ENCODE measurements at regions not wholly inside any gene's neighbourhood (a gene's known extent, or its start where the extent isn't known, plus 50 kb on each side); places are given as distances from the start of the nearest gene placed in this dataset.

DNA sequence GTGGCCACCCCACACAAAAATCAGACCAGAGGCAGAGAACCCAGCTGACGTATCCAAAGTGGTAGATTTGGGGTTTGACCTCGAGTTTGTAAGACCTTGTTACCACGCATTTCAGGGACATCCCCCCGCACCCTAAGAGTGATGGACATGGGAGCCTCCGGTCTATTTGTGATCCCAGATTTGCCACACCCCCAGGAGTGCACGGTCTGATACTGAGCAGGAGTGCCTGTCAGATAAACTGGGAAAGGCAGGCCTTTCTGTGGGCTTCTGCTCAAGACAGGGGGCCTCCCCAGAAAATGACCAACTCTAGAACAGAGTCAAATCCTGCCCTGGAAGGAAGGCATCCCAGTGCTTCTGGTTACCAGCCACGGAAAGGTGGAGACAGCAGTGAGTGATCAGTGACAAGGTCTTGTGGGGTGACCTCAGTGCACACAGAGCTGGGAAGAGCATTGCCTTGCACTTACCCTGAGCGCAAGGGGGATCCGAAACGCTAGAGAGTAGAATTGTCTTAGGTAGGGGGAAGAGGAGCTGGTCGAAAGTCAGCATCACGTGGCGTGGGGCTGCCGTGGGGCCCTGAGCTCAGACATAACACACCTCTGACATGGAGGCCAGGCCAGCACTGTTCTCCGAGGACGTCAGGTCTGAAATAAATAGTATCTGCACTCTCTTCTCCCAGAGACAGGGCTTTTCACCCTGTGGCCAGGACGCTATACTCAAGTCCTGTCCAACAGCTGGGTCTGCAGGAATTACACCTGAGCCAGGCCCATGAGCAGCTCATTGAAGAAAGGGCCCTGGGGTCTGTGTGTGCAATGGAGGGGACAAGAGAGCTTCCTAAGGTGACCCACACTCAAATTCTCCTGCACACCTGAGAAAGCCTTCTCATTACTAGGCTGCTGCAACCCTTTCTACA, 242.4 kb upstream of the SALL3 start:
- Mint-ChIP-seq H3K27me3 (peaks cover 4% of the 10 kb centered on the region), H3K4me1 (no peaks in the 10 kb centered on the region), H3K36me3 (no peaks in the 10 kb centered on the region), H3K9me3 (peaks cover 0 to 2% (median 0%) of the 10 kb centered on the region in 7 donors), H3K27ac (no peak overlapping the region), H3K4me3 (no peak overlapping the region)
- no peak overlapping the region for H3K4me3 ChIP-seq (ENCODE audit: low read depth, low read length)
- DNase-seq, result no peak
- no peak overlapping the region for H3K27ac ChIP-seq (ENCODE audit: insufficient read depth, low read length, poor library complexity, severe bottlenecking)
- no peaks in the 10 kb centered on the region for H3K9me3 ChIP-seq (ENCODE audit: control insufficient read depth in 2 of 2, low read length in 2 of 2)
- no peak for ATAC-seq (ENCODE audit: low read depth in 2 of 2)
- H3K4me1 ChIP-seq (ENCODE audit: control insufficient read depth, insufficient read depth, low read length, poor library complexity, severe bottlenecking), result no peaks in the 10 kb centered on the region
- no peaks in the 10 kb centered on the region for H3K27me3 ChIP-seq (ENCODE audit: control insufficient read depth, insufficient read depth, low read length)
- H3K36me3 ChIP-seq (ENCODE audit: control insufficient read depth, insufficient read depth, low read length), result no peaks in the 10 kb centered on the region

DNA sequence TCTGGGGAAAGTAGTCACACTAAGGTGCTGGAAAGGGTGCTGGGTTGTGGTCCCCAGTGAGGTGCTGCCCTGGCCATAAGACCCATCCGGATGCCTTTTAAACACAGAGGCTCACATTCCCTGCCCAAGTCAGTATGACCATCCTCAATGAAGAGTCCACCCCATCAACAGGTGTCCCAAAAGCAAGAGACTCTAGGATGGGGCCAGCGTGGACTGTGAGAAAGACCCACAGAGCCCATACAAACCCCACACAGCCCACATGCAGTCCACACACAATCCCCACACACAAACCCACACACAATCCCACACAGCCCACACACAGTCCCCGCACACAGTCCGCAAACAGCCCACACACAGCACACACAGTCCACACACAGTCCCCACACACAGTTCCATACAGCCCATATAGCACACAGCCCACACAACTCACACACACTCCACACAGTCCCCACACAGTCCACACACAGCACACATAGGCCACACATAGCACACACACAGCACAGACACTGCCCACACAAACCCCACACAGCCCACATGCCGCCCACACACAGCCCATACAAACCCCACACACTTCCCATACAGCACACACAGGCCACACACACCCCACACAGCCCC, 241.4 kb upstream of the SALL3 start:
- H3K27me3 ChIP-seq (ENCODE audit: control insufficient read depth, insufficient read depth, low read length), result no peaks in the 10 kb centered on the region
- no peak overlapping the region for H3K4me3 Mint-ChIP-seq
- H3K36me3 ChIP-seq (ENCODE audit: control insufficient read depth, insufficient read depth, low read length), result no peaks in the 10 kb centered on the region
- H3K27ac Mint-ChIP-seq, result no peak overlapping the region
- DNase-seq (no peak), ATAC-seq (ENCODE audit: low read depth in 2 of 2) (no peak)
- no peak overlapping the region for H3K27ac ChIP-seq (ENCODE audit: insufficient read depth, low read length, poor library complexity, severe bottlenecking)
- no peaks in the 10 kb centered on the region for H3K36me3 Mint-ChIP-seq
- no peak overlapping the region for H3K4me3 ChIP-seq (ENCODE audit: low read depth, low read length)
- no peaks in the 10 kb centered on the region for H3K9me3 ChIP-seq (ENCODE audit: control insufficient read depth in 2 of 2, low read length in 2 of 2)
- no peaks in the 10 kb centered on the region for H3K4me1 Mint-ChIP-seq
- peaks cover 4% of the 10 kb centered on the region for H3K27me3 Mint-ChIP-seq
- no peaks in the 10 kb centered on the region for H3K4me1 ChIP-seq (ENCODE audit: control insufficient read depth, insufficient read depth, low read length, poor library complexity, severe bottlenecking)
- H3K9me3 Mint-ChIP-seq, result peaks cover 0 to 2% (median 0%) of the 10 kb centered on the region in 7 donors

GRCh38 chr18:78739115-78739514, 240.5 kb upstream of the SALL3 start:
- no peak overlapping the region for H3K4me3 ChIP-seq (ENCODE audit: low read depth, low read length)
- no peaks in the 10 kb centered on the region for H3K27me3 ChIP-seq (ENCODE audit: control insufficient read depth, insufficient read depth, low read length)
- DNase-seq (no peak), ATAC-seq (ENCODE audit: low read depth in 2 of 2) (no peak)
- H3K36me3 ChIP-seq (ENCODE audit: control insufficient read depth, insufficient read depth, low read length), result no peaks in the 10 kb centered on the region
- Mint-ChIP-seq H3K27me3 (peaks cover 4% of the 10 kb centered on the region), H3K4me3 (no peak overlapping the region), H3K4me1 (no peaks in the 10 kb centered on the region), H3K9me3 (peaks cover 0 to 2% (median 0%) of the 10 kb centered on the region in 7 donors), H3K27ac (no peak overlapping the region), H3K36me3 (no peaks in the 10 kb centered on the region)
- no peaks in the 10 kb centered on the region for H3K4me1 ChIP-seq (ENCODE audit: control insufficient read depth, insufficient read depth, low read length, poor library complexity, severe bottlenecking)
- no peak overlapping the region for H3K27ac ChIP-seq (ENCODE audit: insufficient read depth, low read length, poor library complexity, severe bottlenecking)
- no peaks in the 10 kb centered on the region for H3K9me3 ChIP-seq (ENCODE audit: control insufficient read depth in 2 of 2, low read length in 2 of 2)

DNA sequence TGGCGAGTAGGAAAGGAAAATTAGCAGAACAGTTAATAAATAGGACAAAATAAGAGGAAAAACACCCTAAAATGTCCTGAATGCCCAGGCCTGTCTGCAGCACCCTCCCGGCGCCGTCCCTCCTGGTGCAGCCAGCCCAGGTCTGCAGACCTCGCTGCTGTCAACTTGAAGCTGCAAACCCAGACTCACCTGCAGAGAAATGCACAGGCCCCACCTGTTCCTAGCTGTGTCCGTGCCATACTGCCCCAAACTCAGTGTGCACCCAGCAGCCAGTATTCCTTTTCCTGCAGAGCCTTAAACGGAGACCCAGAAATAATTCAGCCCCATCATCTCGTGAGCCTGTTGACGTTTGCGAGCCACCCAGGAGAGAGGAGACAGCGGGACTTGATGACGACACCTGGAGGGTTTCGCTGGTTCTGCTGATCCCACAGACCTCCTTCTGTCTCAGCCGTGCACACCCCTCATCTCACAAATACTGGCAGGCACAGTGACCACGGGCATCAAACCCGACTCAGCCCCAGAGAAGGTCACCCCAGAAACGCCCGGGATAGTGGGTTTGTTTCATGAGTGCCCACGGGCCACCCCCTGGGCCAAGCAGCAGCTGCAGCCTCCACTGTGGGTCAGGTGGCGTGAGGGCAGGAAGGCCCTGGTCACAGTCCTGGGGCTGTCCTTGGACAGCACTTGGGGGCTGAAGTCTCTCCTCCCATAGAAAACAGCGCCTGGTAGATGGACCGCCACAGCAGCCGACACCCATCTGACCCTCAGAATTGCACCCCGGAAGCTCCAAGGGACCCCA, 239.5 kb upstream of the SALL3 start:
- Histone ChIP-seq H3K4me3 (ENCODE audit: low read depth, low read length) (no peak overlapping the region), H3K27ac (ENCODE audit: insufficient read depth, low read length, poor library complexity, severe bottlenecking) (no peak overlapping the region), H3K9me3 (ENCODE audit: control insufficient read depth in 2 of 2, low read length in 2 of 2) (no peaks in the 10 kb centered on the region), H3K4me1 (ENCODE audit: control insufficient read depth, insufficient read depth, low read length, poor library complexity, severe bottlenecking) (no peaks in the 10 kb centered on the region), H3K27me3 (ENCODE audit: control insufficient read depth, insufficient read depth, low read length) (no peaks in the 10 kb centered on the region), H3K36me3 (ENCODE audit: control insufficient read depth, insufficient read depth, low read length) (no peaks in the 10 kb centered on the region)
- ATAC-seq (ENCODE audit: low read depth in 2 of 2), result no peak
- H3K36me3 Mint-ChIP-seq, result no peaks in the 10 kb centered on the region
- H3K27me3 Mint-ChIP-seq, result peaks cover 4% of the 10 kb centered on the region
- no peak overlapping the region for H3K4me3 Mint-ChIP-seq
- no peaks in the 10 kb centered on the region for H3K4me1 Mint-ChIP-seq
- no peak for DNase-seq
- no peak overlapping the region for H3K27ac Mint-ChIP-seq
- peaks cover 0 to 2% (median 0%) of the 10 kb centered on the region in 7 donors for H3K9me3 Mint-ChIP-seq

GRCh38 chr18:78740876-78741275, 238.7 kb upstream of the SALL3 start:
- Histone ChIP-seq H3K36me3 (ENCODE audit: control insufficient read depth, insufficient read depth, low read length) (no peaks in the 10 kb centered on the region), H3K9me3 (ENCODE audit: control insufficient read depth in 2 of 2, low read length in 2 of 2) (no peaks in the 10 kb centered on the region), H3K4me1 (ENCODE audit: control insufficient read depth, insufficient read depth, low read length, poor library complexity, severe bottlenecking) (no peaks in the 10 kb centered on the region), H3K27me3 (ENCODE audit: control insufficient read depth, insufficient read depth, low read length) (no peaks in the 10 kb centered on the region), H3K4me3 (ENCODE audit: low read depth, low read length) (no peak overlapping the region), H3K27ac (ENCODE audit: insufficient read depth, low read length, poor library complexity, severe bottlenecking) (no peak overlapping the region)
- Mint-ChIP-seq H3K36me3 (no peaks in the 10 kb centered on the region), H3K27me3 (peaks cover 4% of the 10 kb centered on the region), H3K27ac (no peak overlapping the region), H3K9me3 (peaks cover 0 to 2% (median 0%) of the 10 kb centered on the region in 7 donors), H3K4me3 (no peak overlapping the region), H3K4me1 (no peaks in the 10 kb centered on the region)
- ATAC-seq (ENCODE audit: low read depth in 2 of 2) (no peak), DNase-seq (no peak)

DNA sequence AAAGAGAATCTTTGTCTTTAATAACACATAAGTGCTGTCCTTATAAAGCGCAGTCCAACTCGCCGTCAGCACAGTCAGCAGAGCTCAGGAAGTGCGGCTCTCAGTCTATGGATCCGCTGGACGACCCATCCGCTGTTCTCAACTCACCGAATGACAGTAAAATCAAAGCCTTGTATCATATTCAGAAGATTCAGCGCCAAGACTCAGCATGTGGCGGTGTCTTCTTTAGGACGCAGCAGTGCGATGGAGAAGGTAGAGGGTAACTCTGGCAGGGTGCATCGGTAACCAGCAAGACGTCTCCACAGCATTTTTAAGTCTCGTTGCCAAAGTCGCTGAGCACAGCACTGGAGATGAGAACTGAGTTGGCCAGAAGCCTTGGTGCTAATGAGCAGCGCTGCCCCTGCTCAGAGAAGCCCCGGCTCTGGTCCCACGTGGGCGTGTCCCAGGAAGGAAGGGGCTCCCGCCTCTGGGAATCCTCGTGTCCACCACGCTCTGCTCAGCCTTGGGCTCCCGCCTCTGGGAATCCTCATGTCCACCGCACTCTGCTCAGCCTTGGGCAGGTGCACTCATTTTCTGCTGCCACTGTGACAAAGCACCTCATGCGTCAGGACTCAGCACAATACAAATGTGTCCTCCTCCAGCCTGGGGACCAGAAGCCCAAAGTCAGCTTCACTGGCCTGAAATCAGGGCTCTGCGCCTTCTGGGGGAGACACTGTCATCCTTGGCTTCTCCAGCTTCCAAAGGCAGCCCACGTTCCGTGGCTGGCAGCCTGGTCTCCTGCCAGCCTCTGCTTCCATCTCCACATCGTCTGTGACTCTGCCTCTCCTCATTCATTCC, 238.0 kb upstream of the SALL3 start:
- Mint-ChIP-seq H3K4me3 (no peak overlapping the region), H3K27ac (no peak overlapping the region), H3K36me3 (no peaks in the 10 kb centered on the region), H3K9me3 (peaks cover 0 to 2% (median 0%) of the 10 kb centered on the region in 7 donors), H3K27me3 (peaks cover 4% of the 10 kb centered on the region), H3K4me1 (no peaks in the 10 kb centered on the region)
- Histone ChIP-seq H3K4me1 (ENCODE audit: control insufficient read depth, insufficient read depth, low read length, poor library complexity, severe bottlenecking) (no peaks in the 10 kb centered on the region), H3K27ac (ENCODE audit: insufficient read depth, low read length, poor library complexity, severe bottlenecking) (no peak overlapping the region), H3K9me3 (ENCODE audit: control insufficient read depth in 2 of 2, low read length in 2 of 2) (no peaks in the 10 kb centered on the region), H3K36me3 (ENCODE audit: control insufficient read depth, insufficient read depth, low read length) (no peaks in the 10 kb centered on the region), H3K4me3 (ENCODE audit: low read depth, low read length) (no peak overlapping the region), H3K27me3 (ENCODE audit: control insufficient read depth, insufficient read depth, low read length) (no peaks in the 10 kb centered on the region)
- DNase-seq (no peak), ATAC-seq (ENCODE audit: low read depth in 2 of 2) (no peak)

GRCh38 chr18:78742218-78742745, 237.3 kb upstream of the SALL3 start:
- Mint-ChIP-seq H3K27me3 (peaks cover 4% of the 10 kb centered on the region), H3K9me3 (peaks cover 0 to 2% (median 0%) of the 10 kb centered on the region in 7 donors), H3K4me3 (no peak overlapping the region), H3K36me3 (no peaks in the 10 kb centered on the region), H3K27ac (no peak overlapping the region), H3K4me1 (no peaks in the 10 kb centered on the region)
- Histone ChIP-seq H3K27me3 (ENCODE audit: control insufficient read depth, insufficient read depth, low read length) (no peaks in the 10 kb centered on the region), H3K4me1 (ENCODE audit: control insufficient read depth, insufficient read depth, low read length, poor library complexity, severe bottlenecking) (no peaks in the 10 kb centered on the region), H3K4me3 (ENCODE audit: low read depth, low read length) (no peak overlapping the region), H3K36me3 (ENCODE audit: control insufficient read depth, insufficient read depth, low read length) (no peaks in the 10 kb centered on the region), H3K27ac (ENCODE audit: insufficient read depth, low read length, poor library complexity, severe bottlenecking) (no peak overlapping the region), H3K9me3 (ENCODE audit: control insufficient read depth in 2 of 2, low read length in 2 of 2) (no peaks in the 10 kb centered on the region)
- ATAC-seq (ENCODE audit: low read depth in 2 of 2), result no peak
- DNase-seq, result no peak
